Suprapubic skin (tissue), 3 donors: ENCODE measurements at regions not wholly inside any gene's neighbourhood (a gene's known extent, or its start where the extent isn't known, plus 50 kb on each side); places are given as distances from the start of the nearest gene placed in this dataset.

Experiments
- CTCF ChIP-seq, 2 donors: fragments of 200-600 bp in 1 of 2; fragments of 450-650 bp in 1 of 2; sonication (generic) in 1 of 2; IDR thresholded peaks; one replicate each; pipeline ENCODE4 v1.5.1; 2016 to 2019; ENCODE audit warnings: antibody characterized with exemption in 2 of 2, mild to moderate bottlenecking in 1 of 2, moderate library complexity in 1 of 2
- EP300 ChIP-seq: sonication (generic); formaldehyde crosslinking; IDR thresholded peaks from one replicate; pipeline ENCODE4 v1.6.1; 2017; ENCODE audit warnings: antibody characterized with exemption
- POLR2A ChIP-seq, 2 donors: fragments of 450-650 bp; IDR thresholded peaks; one replicate each; pipeline ENCODE4 v1.6.1; 2017; ENCODE audit warnings: antibody characterized with exemption in 2 of 2, mild to moderate bottlenecking in 2 of 2, moderate library complexity in 2 of 2

- TF ChIP-seq CTCF (IDR thresholded peaks at IDR 0.05) = no peak
- no peak for TF ChIP-seq EP300
- no peak for TF ChIP-seq POLR2A (IDR thresholded peaks at IDR 0.05)
Measured at GRCh38 chr12:94026596-94026995, 121.8 kb upstream of the PLXNC1 start.
